Activated T-helper 2 cell treated with anti-CD3 and anti-CD28 coated beads, Interferon-gamma antibody, Interleukin-2, Interleukin-4, amounts not matched to agents 10 μg/mL and 5 μg/mL and 100 μg/mL, durations not matched to agents 14 hours and 24 hours and 36 hours (primary cell): ENCODE measurements at regions not wholly inside any gene's neighbourhood (a gene's known extent, or its start where the extent isn't known, plus 50 kb on each side); places are given as distances from the start of the nearest gene placed in this dataset.
A peak's percentile ranks its signal among the peaks of the same experiment; 100 is the strongest.
"Not testable (repeated sequence)": the region's sequence is repeated elsewhere in the genome, so short reads cannot be mapped to it uniquely, and the experiment has no call there.

ENCODE experiments used
- DNase-seq: peaks from one replicate; pipeline ENCODE4 v3.0.0; 2021; ENCODE audit warnings: low spot score
- H3K27ac Mint-ChIP-seq: one replicate; pipeline ENCODE4 v1.8.0; 2021; ENCODE audit warnings: mixed read lengths
- H3K27me3 Mint-ChIP-seq: one replicate; pipeline ENCODE4 v1.8.0; 2021; ENCODE audit warnings: low read depth, mixed read lengths
- H3K36me3 Mint-ChIP-seq: one replicate; pipeline ENCODE4 v1.8.0; 2021; ENCODE audit warnings: low read depth, mixed read lengths
- H3K4me1 Mint-ChIP-seq: one replicate; pipeline ENCODE4 v1.8.0; 2021; ENCODE audit warnings: low read depth, mixed read lengths
- H3K4me3 Mint-ChIP-seq: one replicate; pipeline ENCODE4 v1.8.0; 2021; ENCODE audit warnings: low read depth, mild to moderate bottlenecking, moderate library complexity, mixed read lengths
- H3K9me3 Mint-ChIP-seq: one replicate; pipeline ENCODE4 v1.8.0; 2021; ENCODE audit warnings: mixed read lengths
- intact Hi-C: fragments of 100-400 bp; cut with micrococcal nuclease; formaldehyde crosslinking; loops from one replicate; pipeline ENCODE4 v1.15.1; 2023

GRCh38 chr6:14996892-14997291 is 249.0 kb upstream of the JARID2 start:
- Mint-ChIP-seq H3K27me3 (no peaks in the 10 kb centered on the region), H3K27ac (no peak overlapping the region), H3K4me1 (no peaks in the 10 kb centered on the region), H3K9me3 (no peaks in the 10 kb centered on the region), H3K36me3 (no peaks in the 10 kb centered on the region), H3K4me3 (no peak overlapping the region)
- intact Hi-C loops = no loop called here
- no peak for DNase-seq

GRCh38 chr6:14997507-14997906 is 248.4 kb upstream of the JARID2 start:
- H3K27me3 Mint-ChIP-seq = no peaks in the 10 kb centered on the region
- intact Hi-C loops = no loop called here
- no peaks in the 10 kb centered on the region for H3K36me3 Mint-ChIP-seq
- no peaks in the 10 kb centered on the region for H3K9me3 Mint-ChIP-seq
- H3K4me1 Mint-ChIP-seq = no peaks in the 10 kb centered on the region
- no peak for DNase-seq
- H3K4me3 Mint-ChIP-seq = no peak overlapping the region
- no peak overlapping the region for H3K27ac Mint-ChIP-seq

- intact Hi-C loops = no loop called here
Measured at GRCh38 chr6:14999106-14999505, 246.8 kb upstream of the JARID2 start.

GRCh38 chr6:15001326-15001910 is 244.5 kb upstream of the JARID2 start:
- no peaks in the 10 kb centered on the region for H3K4me1 Mint-ChIP-seq
- DNase-seq = no peak
- no peaks in the 10 kb centered on the region for H3K36me3 Mint-ChIP-seq
- no peaks in the 10 kb centered on the region for H3K27me3 Mint-ChIP-seq
- no peaks in the 10 kb centered on the region for H3K9me3 Mint-ChIP-seq
- intact Hi-C loops = no loop called here
- no peak overlapping the region for H3K4me3 Mint-ChIP-seq
- no peak overlapping the region for H3K27ac Mint-ChIP-seq

More at GRCh38 chr6:14999106-14999505, 246.8 kb upstream of the JARID2 start:
- no peaks in the 10 kb centered on the region for H3K4me1 Mint-ChIP-seq
- H3K4me3 Mint-ChIP-seq = no peak overlapping the region
- H3K27me3 Mint-ChIP-seq = no peaks in the 10 kb centered on the region
- H3K9me3 Mint-ChIP-seq = no peaks in the 10 kb centered on the region
- H3K27ac Mint-ChIP-seq = no peak overlapping the region
- DNase-seq = no peak
- H3K36me3 Mint-ChIP-seq = no peaks in the 10 kb centered on the region

- H3K27me3 Mint-ChIP-seq = no peaks in the 10 kb centered on the region
- H3K27ac Mint-ChIP-seq = no peak overlapping the region
- H3K4me1 Mint-ChIP-seq = peaks cover 4% of the 10 kb centered on the region
- no peak overlapping the region for H3K4me3 Mint-ChIP-seq
- H3K36me3 Mint-ChIP-seq = peaks cover 3% of the 10 kb centered on the region
- DNase-seq = no peak
- H3K9me3 Mint-ChIP-seq = no peaks in the 10 kb centered on the region
- intact Hi-C loops = no loop called here
Measured at GRCh38 chr6:15008269-15008668, 237.6 kb upstream of the JARID2 start.

- intact Hi-C loops = no loop called here
- peaks cover 22% of the 10 kb centered on the region for H3K4me1 Mint-ChIP-seq
Measured at GRCh38 chr6:15014958-15015357, 230.9 kb upstream of the JARID2 start.

GRCh38 chr6:15016813-15017212 is 229.1 kb upstream of the JARID2 start:
- peaks cover 6% of the 10 kb centered on the region for H3K36me3 Mint-ChIP-seq
- no peak for DNase-seq
- intact Hi-C loops = no loop called here
- no peaks in the 10 kb centered on the region for H3K9me3 Mint-ChIP-seq
- H3K27me3 Mint-ChIP-seq = peaks cover 2% of the 10 kb centered on the region
- H3K4me3 Mint-ChIP-seq = no peak overlapping the region
- peaks cover 31% of the 10 kb centered on the region for H3K4me1 Mint-ChIP-seq
- no peak overlapping the region for H3K27ac Mint-ChIP-seq

More at GRCh38 chr6:15014958-15015357, 230.9 kb upstream of the JARID2 start:
- Mint-ChIP-seq H3K27me3 (peaks cover 2% of the 10 kb centered on the region), H3K36me3 (peaks cover 6% of the 10 kb centered on the region), H3K4me3 (no peak overlapping the region), H3K27ac (no peak overlapping the region), H3K9me3 (no peaks in the 10 kb centered on the region)
- DNase-seq = no peak

GRCh38 chr6:15017261-15017660 is 228.6 kb upstream of the JARID2 start:
- Mint-ChIP-seq H3K27me3 (peaks cover 2% of the 10 kb centered on the region), H3K27ac (peak overlapping the region; percentile 62), H3K9me3 (no peaks in the 10 kb centered on the region), H3K36me3 (peaks cover 6% of the 10 kb centered on the region), H3K4me3 (no peak overlapping the region), H3K4me1 (peaks cover 35% of the 10 kb centered on the region)
- DNase-seq = no peak
- intact Hi-C loops = no loop called here

- Mint-ChIP-seq H3K9me3 (no peaks in the 10 kb centered on the region), H3K4me1 (peaks cover 35% of the 10 kb centered on the region), H3K27ac (peak overlapping the region; percentile 62), H3K36me3 (peaks cover 6% of the 10 kb centered on the region), H3K27me3 (peaks cover 2% of the 10 kb centered on the region), H3K4me3 (no peak overlapping the region)
- DNase-seq = no peak
- intact Hi-C loops = loop anchor here (1.0 kb wide), 1 partner anchor 141 kb away; no protein-coding TSS in a partner anchor
Measured at GRCh38 chr6:15017803-15018202, 228.1 kb upstream of the JARID2 start.

GRCh38 chr6:15020119-15020770 is 225.6 kb upstream of the JARID2 start:
- no peaks in the 10 kb centered on the region for H3K9me3 Mint-ChIP-seq
- no peak overlapping the region for H3K4me3 Mint-ChIP-seq
- H3K27ac Mint-ChIP-seq = no peak overlapping the region
- H3K27me3 Mint-ChIP-seq = peaks cover 2% of the 10 kb centered on the region
- H3K36me3 Mint-ChIP-seq = peaks cover 6% of the 10 kb centered on the region
- no peak for DNase-seq
- intact Hi-C loops = no loop called here
- H3K4me1 Mint-ChIP-seq = peaks cover 42% of the 10 kb centered on the region

- H3K4me3 Mint-ChIP-seq = no peak overlapping the region
- H3K9me3 Mint-ChIP-seq = no peaks in the 10 kb centered on the region
- H3K36me3 Mint-ChIP-seq = peaks cover 6% of the 10 kb centered on the region
- intact Hi-C loops = no loop called here
- peaks cover 2% of the 10 kb centered on the region for H3K27me3 Mint-ChIP-seq
- no peak for DNase-seq
- H3K4me1 Mint-ChIP-seq = peaks cover 48% of the 10 kb centered on the region
- peak overlapping the region; percentile 48 for H3K27ac Mint-ChIP-seq
Measured at GRCh38 chr6:15021074-15021473, 224.8 kb upstream of the JARID2 start.

GRCh38 chr6:15023018-15023417 is 222.9 kb upstream of the JARID2 start:
- not testable (repeated sequence) for H3K36me3 Mint-ChIP-seq, H3K9me3 Mint-ChIP-seq, H3K27me3 Mint-ChIP-seq, DNase-seq, H3K4me3 Mint-ChIP-seq
- peaks cover 40% of the 10 kb centered on the region for H3K4me1 Mint-ChIP-seq
- H3K27ac Mint-ChIP-seq = peak overlapping the region; percentile 91
- intact Hi-C loops = loop anchor here (1.0 kb wide), 2 partner anchors 146 to 161 kb away; no protein-coding TSS in a partner anchor

- intact Hi-C loops = loop anchor here (1.0 kb wide), 2 partner anchors 146 to 161 kb away; no protein-coding TSS in a partner anchor
- DNase-seq = peak; percentile 28
- Mint-ChIP-seq H3K4me1 (peaks cover 37% of the 10 kb centered on the region), H3K4me3 (no peak overlapping the region), H3K36me3 (no peaks in the 10 kb centered on the region), H3K27me3 (no peaks in the 10 kb centered on the region), H3K27ac (peak overlapping the region; percentile 91), H3K9me3 (no peaks in the 10 kb centered on the region)
Measured at GRCh38 chr6:15023448-15023847, 222.4 kb upstream of the JARID2 start.
